GM23338 (cell line): ENCODE measurements at regions not wholly inside any gene's neighbourhood (a gene's known extent, or its start where the extent isn't known, plus 50 kb on each side); places are given as distances from the start of the nearest gene placed in this dataset.

Experiments
- ATAC-seq: fragments of 200-7000 bp; cut with Tn5 transposase; 3 replicates; pipeline ENCODE4 v1.9.1; 2020
- DNase-seq: peaks from one replicate; pipeline ENCODE4 v3.0.0-alpha.2; 2015; ENCODE audit warnings: low spot score
- H2AFZ ChIP-seq: fragments of 200-600 bp; sonication (generic); 2 replicates; pipeline ENCODE4 v1.8.0; 2016; ENCODE audit warnings: antibody characterized with exemption, mild to moderate bottlenecking, moderate library complexity
- H3F3A ChIP-seq: fragments of 200-600 bp; sonication (generic); replicated peaks from 2 replicates; pipeline ENCODE4 v1.8.0; 2017; ENCODE audit warnings: antibody characterized with exemption, mixed run types, low read depth
- H3K27ac ChIP-seq: fragments of 200-600 bp; sonication (generic); 2 replicates; pipeline ENCODE4 v1.6.1; 2016; ENCODE audit warnings: low read depth
- H3K27me3 ChIP-seq: fragments of 200-600 bp; sonication (generic); 2 replicates; pipeline ENCODE4 v1.8.0; 2016; ENCODE audit warnings: mild to moderate bottlenecking, mixed run types, moderate library complexity; ENCODE audit not compliant: insufficient read depth
- H3K36me3 ChIP-seq: fragments of 200-600 bp; sonication (generic); 2 replicates; pipeline ENCODE4 v1.8.0; 2016; ENCODE audit warnings: mild to moderate bottlenecking; ENCODE audit not compliant: insufficient read depth
- H3K4me1 ChIP-seq: fragments of 200-600 bp; sonication (generic); 2 replicates; pipeline ENCODE4 v1.8.0; 2016; ENCODE audit warnings: mild to moderate bottlenecking, moderate library complexity; ENCODE audit not compliant: insufficient read depth
- H3K4me2 ChIP-seq: fragments of 200-600 bp; sonication (generic); 2 replicates; pipeline ENCODE4 v1.7.1; 2017; ENCODE audit warnings: mixed run types
- H3K4me3 ChIP-seq: fragments of 200-600 bp; sonication (generic); 2 replicates; pipeline ENCODE4 v1.6.1; 2016; ENCODE audit warnings: mixed run types
- H3K79me2 ChIP-seq: fragments of 200-600 bp; sonication (generic); replicated peaks from 2 replicates; pipeline ENCODE4 v1.8.0; 2017; ENCODE audit warnings: mild to moderate bottlenecking; ENCODE audit not compliant: insufficient read depth
- H3K9me2 ChIP-seq: fragments of 200-600 bp; sonication (generic); 2 replicates; pipeline ENCODE4 v1.8.0; 2017; ENCODE audit not compliant: insufficient read depth
- H4K20me1 ChIP-seq: fragments of 200-600 bp; sonication (generic); replicated peaks from 2 replicates; pipeline ENCODE4 v1.8.0; 2017; ENCODE audit warnings: mild to moderate bottlenecking; ENCODE audit not compliant: insufficient read depth
- H3K27ac Mint-ChIP-seq: 2 replicates; pipeline ENCODE4 v1.8.0; 2020; ENCODE audit warnings: inconsistent platforms, mild to moderate bottlenecking, moderate library complexity, mixed read lengths
- H3K27me3 Mint-ChIP-seq: 3 replicates; pipeline ENCODE4 v1.8.0; 2022; ENCODE audit warnings: low read depth, mild to moderate bottlenecking, moderate library complexity, mixed read lengths, inconsistent platforms; ENCODE audit not compliant: insufficient read depth, poor library complexity
- H3K36me3 Mint-ChIP-seq: 3 replicates; pipeline ENCODE4 v1.8.0; 2021; ENCODE audit warnings: low read depth, mild to moderate bottlenecking, inconsistent platforms, moderate library complexity, mixed read lengths
- H3K4me1 Mint-ChIP-seq: 3 replicates; pipeline ENCODE4 v1.8.0; 2020; ENCODE audit warnings: mild to moderate bottlenecking, inconsistent platforms, mixed read lengths
- H3K4me3 Mint-ChIP-seq: 3 replicates; pipeline ENCODE4 v1.8.0; 2021; ENCODE audit warnings: moderate library complexity, mild to moderate bottlenecking, inconsistent platforms, mixed read lengths
- H3K9me3 Mint-ChIP-seq: 3 replicates; pipeline ENCODE4 v1.8.0; 2020; ENCODE audit warnings: moderate library complexity, mild to moderate bottlenecking, inconsistent platforms, mixed read lengths
- CREB1 ChIP-seq: fragments of 250-450 bp; sonication (Bioruptor Pico); IDR thresholded peaks from 2 replicates; pipeline ENCODE4 v1.5.0; 2020; ENCODE audit warnings: low read depth, mild to moderate bottlenecking, moderate library complexity
- CTCF ChIP-seq, 2 experiments: fragments of 200-600 bp in 1 of 2; sonication (generic) in 1 of 2; conservative IDR thresholded peaks; 2 replicates each; pipeline versions ENCODE4 v1.5.1 to v1.6.1; 2016 to 2017; ENCODE audit warnings: antibody characterized with exemption in 2 of 2, low read depth in 2 of 2, mild to moderate bottlenecking in 2 of 2, moderate library complexity in 1 of 2
- ETS1 ChIP-seq: IDR thresholded peaks from 2 replicates; pipeline ENCODE4 v1.6.1; 2016; ENCODE audit warnings: antibody characterized with exemption
- EZH2 ChIP-seq: fragments of 200-600 bp; sonication (generic); IDR thresholded peaks from one replicate; pipeline ENCODE4 v1.8.0; 2017; ENCODE audit warnings: antibody characterized with exemption, mild to moderate bottlenecking, low read depth; ENCODE audit not compliant: unreplicated experiment
- EZH2phosphoT487 ChIP-seq: fragments of 200-600 bp; sonication (generic); IDR thresholded peaks from one replicate; pipeline ENCODE4 v1.8.1; 2018; ENCODE audit warnings: antibody characterized with exemption; ENCODE audit not compliant: unreplicated experiment
- JUNB ChIP-seq: IDR thresholded peaks from one replicate; pipeline ENCODE4 v1.6.1; 2016; ENCODE audit warnings: antibody characterized with exemption; ENCODE audit not compliant: unreplicated experiment
- NANOG ChIP-seq: IDR thresholded peaks from 2 replicates; pipeline ENCODE4 v1.6.1; 2016; ENCODE audit warnings: antibody characterized with exemption, borderline replicate concordance
- POLR2AphosphoS5 ChIP-seq: IDR thresholded peaks from 2 replicates; pipeline ENCODE4 v1.6.1; 2016; ENCODE audit warnings: antibody characterized with exemption, low read depth
- REST ChIP-seq: IDR thresholded peaks from one replicate; pipeline ENCODE4 v1.6.1; 2018; ENCODE audit warnings: antibody characterized with exemption; ENCODE audit not compliant: unreplicated experiment
- STAT1 ChIP-seq: IDR thresholded peaks from one replicate; pipeline ENCODE4 v1.6.1; 2016; ENCODE audit warnings: antibody characterized with exemption; ENCODE audit not compliant: unreplicated experiment
- ZNF114 ChIP-seq: fragments of 250-450 bp; sonication (Bioruptor Pico); IDR thresholded peaks from 2 replicates; pipeline ENCODE4 v1.5.0; 2020; ENCODE audit warnings: mild to moderate bottlenecking, moderate library complexity
- ZNF331 ChIP-seq: fragments of 250-450 bp; sonication (Bioruptor Pico); IDR thresholded peaks from 2 replicates; pipeline ENCODE4 v1.5.0; 2020; ENCODE audit warnings: low read depth, mild to moderate bottlenecking, moderate library complexity
- ZNF462 ChIP-seq: fragments of 250-450 bp; sonication (Bioruptor Pico); IDR thresholded peaks from 2 replicates; pipeline ENCODE4 v1.5.0; 2020; ENCODE audit warnings: mild to moderate bottlenecking, moderate library complexity

- peaks cover 34% of the 10 kb centered on the region for H3K9me3 Mint-ChIP-seq
- no peaks in the 10 kb centered on the region for H3K79me2 ChIP-seq
Observed at GRCh38 chr13:110794209-110794608, 80.7 kb downstream of the ING1 start.

More at GRCh38 chr13:110794209-110794608, 80.7 kb downstream of the ING1 start:
- H3K4me1 Mint-ChIP-seq, result peaks cover 25% of the 10 kb centered on the region
- no peaks in the 10 kb centered on the region for H3K36me3 ChIP-seq
- ATAC-seq (no peak), DNase-seq (no peak)
- no peaks in the 10 kb centered on the region for H3K27me3 ChIP-seq
- H4K20me1 ChIP-seq, result no peaks in the 10 kb centered on the region
- H3K4me2 ChIP-seq, result no peak overlapping the region
- H3K4me1 ChIP-seq, result peaks cover 13% of the 10 kb centered on the region
- H3K4me3 Mint-ChIP-seq, result no peak overlapping the region
- no peak overlapping the region for H2AFZ ChIP-seq
- no peak overlapping the region for H3K27ac Mint-ChIP-seq
- no peaks in the 10 kb centered on the region for H3F3A ChIP-seq
- H3K4me3 ChIP-seq, result no peak overlapping the region
- H3K27ac ChIP-seq, result no peak overlapping the region
- H3K27me3 Mint-ChIP-seq, result peaks cover 4% of the 10 kb centered on the region
- TF ChIP-seq NANOG, result no peak
- TF ChIP-seq ZNF114, result no peak
- TF ChIP-seq ZNF331 (CRISPR knock-in tag), result no peak
- TF ChIP-seq EZH2, result no peak
- TF ChIP-seq EZH2phosphoT487, result no peak
- TF ChIP-seq POLR2AphosphoS5, result no peak
- no peak for TF ChIP-seq CTCF (conservative IDR thresholded peaks at IDR 0.05; ENCODE audit: low read depth in 2 of 2)
- TF ChIP-seq CREB1, result no peak
- no peak for TF ChIP-seq ZNF462 (CRISPR knock-in tag)
- TF ChIP-seq STAT1, result no peak
- no peak for TF ChIP-seq JUNB
- no peak for TF ChIP-seq ETS1
- no peak for TF ChIP-seq REST
- peaks cover 16% of the 10 kb centered on the region; the same call in 2 of the 3 replicates for H3K36me3 Mint-ChIP-seq
- H3K9me2 ChIP-seq, result no peaks in the 10 kb centered on the region
